ENCODE measurements at regions not wholly inside any gene's neighbourhood (a gene's known extent, or its start where the extent isn't known, plus 50 kb on each side); places are given as distances from the start of the nearest gene placed in this dataset.

DNA sequence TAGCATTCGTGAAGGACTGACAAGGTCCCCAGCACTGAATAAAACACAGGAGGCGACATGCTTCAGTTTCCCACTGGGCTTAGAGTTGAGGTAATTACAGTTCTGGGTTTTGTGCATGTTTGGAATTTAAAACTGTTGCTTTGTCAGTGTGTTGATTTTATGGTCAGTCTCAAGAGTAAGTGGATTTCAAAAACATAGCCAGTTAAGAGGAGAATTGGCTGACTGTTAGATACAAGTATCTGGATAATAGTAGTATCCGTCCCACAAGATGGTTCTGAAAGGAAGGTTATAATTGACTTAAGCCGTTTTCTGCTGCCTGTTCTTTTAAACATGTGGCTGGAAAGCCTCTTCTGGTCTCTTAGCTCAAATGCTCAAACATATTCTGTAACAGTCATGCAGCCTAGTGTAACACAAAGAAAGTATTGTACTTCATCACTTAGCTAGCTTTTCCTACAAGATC is 170.9 kb downstream of the POLR1F start:
- Histone ChIP-seq H3K4me3 (ENCODE audit: low read depth in 1 of 2, low read length in 2 of 2) (no peak overlapping the region), H3K27me3 (ENCODE audit: insufficient read depth, low read length, poor library complexity) (no peaks in the 10 kb centered on the region), H3K4me1 (ENCODE audit: insufficient read depth, low read length) (no peaks in the 10 kb centered on the region), H3K4me2 (ENCODE audit: insufficient read depth, low read length) (no peak overlapping the region), H3K27ac (ENCODE audit: low read length) (no peak overlapping the region), H3K9ac (ENCODE audit: low read depth, low read length) (no peak overlapping the region), H3K36me3 (ENCODE audit: insufficient read depth, low read length) (no peaks in the 10 kb centered on the region), H2AFZ (ENCODE audit: low read depth, low read length) (no peak overlapping the region), H3K79me2 (ENCODE audit: insufficient read depth, low read length) (no peaks in the 10 kb centered on the region), H3K9me3 (ENCODE audit: insufficient read depth, low read length, severe bottlenecking) (peaks cover 4% of the 10 kb centered on the region), H4K20me1 (ENCODE audit: insufficient read depth, low read length) (no peaks in the 10 kb centered on the region)
- TF ChIP-seq, protein P1, sequence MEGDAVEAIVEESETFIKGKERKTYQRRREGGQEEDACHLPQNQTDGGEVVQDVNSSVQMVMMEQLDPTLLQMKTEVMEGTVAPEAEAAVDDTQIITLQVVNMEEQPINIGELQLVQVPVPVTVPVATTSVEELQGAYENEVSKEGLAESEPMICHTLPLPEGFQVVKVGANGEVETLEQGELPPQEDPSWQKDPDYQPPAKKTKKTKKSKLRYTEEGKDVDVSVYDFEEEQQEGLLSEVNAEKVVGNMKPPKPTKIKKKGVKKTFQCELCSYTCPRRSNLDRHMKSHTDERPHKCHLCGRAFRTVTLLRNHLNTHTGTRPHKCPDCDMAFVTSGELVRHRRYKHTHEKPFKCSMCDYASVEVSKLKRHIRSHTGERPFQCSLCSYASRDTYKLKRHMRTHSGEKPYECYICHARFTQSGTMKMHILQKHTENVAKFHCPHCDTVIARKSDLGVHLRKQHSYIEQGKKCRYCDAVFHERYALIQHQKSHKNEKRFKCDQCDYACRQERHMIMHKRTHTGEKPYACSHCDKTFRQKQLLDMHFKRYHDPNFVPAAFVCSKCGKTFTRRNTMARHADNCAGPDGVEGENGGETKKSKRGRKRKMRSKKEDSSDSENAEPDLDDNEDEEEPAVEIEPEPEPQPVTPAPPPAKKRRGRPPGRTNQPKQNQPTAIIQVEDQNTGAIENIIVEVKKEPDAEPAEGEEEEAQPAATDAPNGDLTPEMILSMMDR (IDR thresholded peaks at IDR 0.05; ENCODE audit: borderline replicate concordance, extremely low read depth, low read length, poor library complexity, severe bottlenecking), result no peak
- TF ChIP-seq EZH2 (IDR thresholded peaks at IDR 0.05; ENCODE audit: borderline replicate concordance, low read depth, low read length, severe bottlenecking), result no peak
- DNase-seq, result no peak
- no peak for ATAC-seq (ENCODE audit: insufficient read depth, low read depth)

DNA sequence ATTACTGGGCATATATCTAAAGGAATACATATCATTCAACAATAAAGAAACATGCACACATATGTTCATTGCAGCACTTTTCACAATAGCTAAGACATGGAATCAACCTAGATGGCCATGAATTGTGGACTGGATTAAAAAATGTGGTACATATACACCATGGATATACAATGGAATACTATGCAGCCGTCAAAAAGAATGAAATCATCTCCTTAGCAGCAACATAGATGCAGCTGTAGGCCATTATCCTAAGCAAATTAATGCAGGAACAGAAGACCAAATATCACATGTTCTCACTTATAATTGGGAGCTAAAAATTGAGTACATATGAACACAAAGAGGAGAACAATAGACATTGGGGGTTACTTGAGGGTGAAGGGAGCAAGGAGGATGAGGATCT is 175.6 kb downstream of the POLR1F start:
- no peaks in the 10 kb centered on the region for H3K4me1 ChIP-seq (ENCODE audit: insufficient read depth, low read length)
- H3K4me2 ChIP-seq (ENCODE audit: insufficient read depth, low read length), result no peak overlapping the region
- no peaks in the 10 kb centered on the region for H3K36me3 ChIP-seq (ENCODE audit: insufficient read depth, low read length)
- no peak overlapping the region for H3K27ac ChIP-seq (ENCODE audit: low read length)
- ATAC-seq (ENCODE audit: insufficient read depth, low read depth) (no peak), DNase-seq (no peak)
- H2AFZ ChIP-seq (ENCODE audit: low read depth, low read length), result no peak overlapping the region
- no peak overlapping the region for H3K4me3 ChIP-seq (ENCODE audit: low read depth in 1 of 2, low read length in 2 of 2)
- TF ChIP-seq, protein P1 (IDR thresholded peaks at IDR 0.05; ENCODE audit: borderline replicate concordance, extremely low read depth, low read length, poor library complexity, severe bottlenecking), result no peak
- no peak for TF ChIP-seq EZH2 (IDR thresholded peaks at IDR 0.05; ENCODE audit: borderline replicate concordance, low read depth, low read length, severe bottlenecking)
- H3K9ac ChIP-seq (ENCODE audit: low read depth, low read length), result no peak overlapping the region
- H4K20me1 ChIP-seq (ENCODE audit: insufficient read depth, low read length), result no peaks in the 10 kb centered on the region
- peaks cover 4% of the 10 kb centered on the region for H3K9me3 ChIP-seq (ENCODE audit: insufficient read depth, low read length, severe bottlenecking)
- no peaks in the 10 kb centered on the region for H3K27me3 ChIP-seq (ENCODE audit: insufficient read depth, low read length, poor library complexity)
- H3K79me2 ChIP-seq (ENCODE audit: insufficient read depth, low read length), result no peaks in the 10 kb centered on the region

DNA sequence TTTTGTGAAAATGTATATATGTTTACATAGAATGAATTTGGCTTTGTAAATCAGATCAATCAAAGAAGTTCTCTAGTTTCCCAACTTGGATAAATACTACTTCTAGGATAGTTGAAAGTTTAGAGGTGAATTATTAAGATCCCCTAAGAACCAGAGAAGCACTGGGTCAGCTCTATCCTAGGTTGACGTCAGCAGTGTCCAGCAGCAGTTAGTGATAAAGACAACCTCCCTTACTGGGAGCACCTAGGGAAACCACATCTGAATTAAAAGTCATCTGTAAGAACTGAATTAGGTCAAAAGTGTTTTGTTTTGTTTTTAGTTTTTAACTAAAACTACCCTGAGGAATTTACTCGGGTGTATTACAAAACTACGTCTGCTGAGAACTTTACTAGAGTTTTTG is 178.0 kb downstream of the POLR1F start:
- peaks cover 4% of the 10 kb centered on the region for H3K9me3 ChIP-seq (ENCODE audit: insufficient read depth, low read length, severe bottlenecking)
- no peaks in the 10 kb centered on the region for H3K4me1 ChIP-seq (ENCODE audit: insufficient read depth, low read length)
- H3K4me2 ChIP-seq (ENCODE audit: insufficient read depth, low read length), result no peak overlapping the region
- no peaks in the 10 kb centered on the region for H3K27me3 ChIP-seq (ENCODE audit: insufficient read depth, low read length, poor library complexity)
- no peaks in the 10 kb centered on the region for H4K20me1 ChIP-seq (ENCODE audit: insufficient read depth, low read length)
- no peak overlapping the region for H2AFZ ChIP-seq (ENCODE audit: low read depth, low read length)
- H3K9ac ChIP-seq (ENCODE audit: low read depth, low read length), result no peak overlapping the region
- TF ChIP-seq, protein P1 (IDR thresholded peaks at IDR 0.05; ENCODE audit: borderline replicate concordance, extremely low read depth, low read length, poor library complexity, severe bottlenecking), result no peak
- no peak for TF ChIP-seq EZH2 (IDR thresholded peaks at IDR 0.05; ENCODE audit: borderline replicate concordance, low read depth, low read length, severe bottlenecking)
- no peaks in the 10 kb centered on the region for H3K79me2 ChIP-seq (ENCODE audit: insufficient read depth, low read length)
- no peak for ATAC-seq (ENCODE audit: insufficient read depth, low read depth)
- H3K36me3 ChIP-seq (ENCODE audit: insufficient read depth, low read length), result no peaks in the 10 kb centered on the region
- H3K4me3 ChIP-seq (ENCODE audit: low read depth in 1 of 2, low read length in 2 of 2), result no peak overlapping the region
- H3K27ac ChIP-seq (ENCODE audit: low read length), result no peak overlapping the region
- DNase-seq, result no peak

DNA sequence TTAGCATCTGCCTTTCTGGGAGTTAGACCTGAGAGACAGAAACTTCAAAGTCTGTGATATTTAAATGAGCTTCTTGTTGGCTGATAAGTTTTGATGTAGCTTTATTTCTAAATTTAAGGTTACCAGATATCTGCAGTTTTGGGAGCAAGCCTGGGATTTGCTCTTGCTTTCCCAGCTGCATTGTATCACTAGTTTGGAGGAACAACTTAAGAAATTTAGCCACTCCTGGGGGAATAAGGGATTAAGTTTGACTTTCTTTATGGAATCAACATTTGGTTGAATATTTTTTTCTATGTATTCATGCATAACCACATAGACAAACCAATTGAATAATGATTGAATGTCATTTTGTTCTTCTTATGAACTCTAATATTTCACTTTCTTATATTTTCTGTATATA is 178.6 kb downstream of the POLR1F start:
- ATAC-seq (ENCODE audit: insufficient read depth, low read depth), result no peak

More for the DNA sequence above, 178.6 kb downstream of the POLR1F start:
- no peaks in the 10 kb centered on the region for H4K20me1 ChIP-seq (ENCODE audit: insufficient read depth, low read length)
- H3K4me1 ChIP-seq (ENCODE audit: insufficient read depth, low read length), result no peaks in the 10 kb centered on the region
- H3K9me3 ChIP-seq (ENCODE audit: insufficient read depth, low read length, severe bottlenecking), result peaks cover 4% of the 10 kb centered on the region
- DNase-seq, result no peak
- no peak overlapping the region for H3K4me3 ChIP-seq (ENCODE audit: low read depth in 1 of 2, low read length in 2 of 2)
- H3K36me3 ChIP-seq (ENCODE audit: insufficient read depth, low read length), result no peaks in the 10 kb centered on the region
- H2AFZ ChIP-seq (ENCODE audit: low read depth, low read length), result no peak overlapping the region
- H3K9ac ChIP-seq (ENCODE audit: low read depth, low read length), result no peak overlapping the region
- no peak overlapping the region for H3K27ac ChIP-seq (ENCODE audit: low read length)
- TF ChIP-seq EZH2 (IDR thresholded peaks at IDR 0.05; ENCODE audit: borderline replicate concordance, low read depth, low read length, severe bottlenecking), result no peak
- TF ChIP-seq, protein P1 (IDR thresholded peaks at IDR 0.05; ENCODE audit: borderline replicate concordance, extremely low read depth, low read length, poor library complexity, severe bottlenecking), result no peak
- no peaks in the 10 kb centered on the region for H3K27me3 ChIP-seq (ENCODE audit: insufficient read depth, low read length, poor library complexity)
- H3K79me2 ChIP-seq (ENCODE audit: insufficient read depth, low read length), result no peaks in the 10 kb centered on the region
- H3K4me2 ChIP-seq (ENCODE audit: insufficient read depth, low read length), result no peak overlapping the region
